Epithelial cell of esophagus (primary cell): ENCODE measurements at regions not wholly inside any gene's neighbourhood (a gene's known extent, or its start where the extent isn't known, plus 50 kb on each side); places are given as distances from the start of the nearest gene placed in this dataset.

ENCODE experiments used
- DNase-seq: peaks from one replicate; pipeline ENCODE4 v3.0.0; 2010; ENCODE audit warnings: low read depth
- H3K4me3 ChIP-seq: 2 replicates; pipeline ENCODE4 v1.5.1; 2011; ENCODE audit warnings: mild to moderate bottlenecking, low read length, control low read depth
- TF ChIP-seq, protein P1 (sequence below): IDR thresholded peaks from 2 replicates; pipeline ENCODE4 v1.5.1; 2011; ENCODE audit warnings: low read depth, mild to moderate bottlenecking, low read length, control low read depth, inconsistent platforms; ENCODE audit not compliant: insufficient read depth; ENCODE audit errors: missing control alignments

- no peak for DNase-seq
- TF ChIP-seq, protein P1, sequence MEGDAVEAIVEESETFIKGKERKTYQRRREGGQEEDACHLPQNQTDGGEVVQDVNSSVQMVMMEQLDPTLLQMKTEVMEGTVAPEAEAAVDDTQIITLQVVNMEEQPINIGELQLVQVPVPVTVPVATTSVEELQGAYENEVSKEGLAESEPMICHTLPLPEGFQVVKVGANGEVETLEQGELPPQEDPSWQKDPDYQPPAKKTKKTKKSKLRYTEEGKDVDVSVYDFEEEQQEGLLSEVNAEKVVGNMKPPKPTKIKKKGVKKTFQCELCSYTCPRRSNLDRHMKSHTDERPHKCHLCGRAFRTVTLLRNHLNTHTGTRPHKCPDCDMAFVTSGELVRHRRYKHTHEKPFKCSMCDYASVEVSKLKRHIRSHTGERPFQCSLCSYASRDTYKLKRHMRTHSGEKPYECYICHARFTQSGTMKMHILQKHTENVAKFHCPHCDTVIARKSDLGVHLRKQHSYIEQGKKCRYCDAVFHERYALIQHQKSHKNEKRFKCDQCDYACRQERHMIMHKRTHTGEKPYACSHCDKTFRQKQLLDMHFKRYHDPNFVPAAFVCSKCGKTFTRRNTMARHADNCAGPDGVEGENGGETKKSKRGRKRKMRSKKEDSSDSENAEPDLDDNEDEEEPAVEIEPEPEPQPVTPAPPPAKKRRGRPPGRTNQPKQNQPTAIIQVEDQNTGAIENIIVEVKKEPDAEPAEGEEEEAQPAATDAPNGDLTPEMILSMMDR = no peak
- no peak overlapping the region for H3K4me3 ChIP-seq
These were observed 1023.4 kb upstream of the NR2F2 start for GRCh38 chr15:95307115-95307514.

- TF ChIP-seq, protein P1 = no peak
- DNase-seq = no peak
- no peak overlapping the region for H3K4me3 ChIP-seq
These were observed 1011.3 kb upstream of the NR2F2 start for GRCh38 chr15:95319242-95319641.

GRCh38 chr15:95323796-95324195 is 1006.7 kb upstream of the NR2F2 start:
- DNase-seq = peak; percentile 26
- H3K4me3 ChIP-seq = no peak overlapping the region
- TF ChIP-seq, protein P1 = no peak

DNA sequence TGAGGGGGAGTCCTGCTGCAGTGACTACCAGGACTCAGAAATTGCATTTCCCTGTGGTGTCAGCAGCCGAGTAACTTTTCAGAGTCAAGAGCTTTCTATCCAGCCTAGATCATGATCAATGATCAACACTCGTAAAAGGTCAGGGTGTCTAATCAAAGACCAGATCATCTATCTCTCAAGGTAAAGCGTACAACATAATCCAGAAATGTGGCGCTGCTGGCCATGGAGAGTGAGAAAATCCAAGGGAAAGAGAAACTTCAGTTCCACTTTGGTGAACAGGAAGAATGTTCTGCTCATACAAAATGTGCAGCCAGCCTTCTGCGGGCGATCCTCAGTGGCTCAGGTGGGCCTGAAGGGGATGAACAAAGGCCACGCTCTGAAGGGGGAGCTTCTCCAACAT is 1005.8 kb upstream of the NR2F2 start:
- no peak for DNase-seq
- TF ChIP-seq, protein P1 = no peak
- H3K4me3 ChIP-seq = no peak overlapping the region

DNA sequence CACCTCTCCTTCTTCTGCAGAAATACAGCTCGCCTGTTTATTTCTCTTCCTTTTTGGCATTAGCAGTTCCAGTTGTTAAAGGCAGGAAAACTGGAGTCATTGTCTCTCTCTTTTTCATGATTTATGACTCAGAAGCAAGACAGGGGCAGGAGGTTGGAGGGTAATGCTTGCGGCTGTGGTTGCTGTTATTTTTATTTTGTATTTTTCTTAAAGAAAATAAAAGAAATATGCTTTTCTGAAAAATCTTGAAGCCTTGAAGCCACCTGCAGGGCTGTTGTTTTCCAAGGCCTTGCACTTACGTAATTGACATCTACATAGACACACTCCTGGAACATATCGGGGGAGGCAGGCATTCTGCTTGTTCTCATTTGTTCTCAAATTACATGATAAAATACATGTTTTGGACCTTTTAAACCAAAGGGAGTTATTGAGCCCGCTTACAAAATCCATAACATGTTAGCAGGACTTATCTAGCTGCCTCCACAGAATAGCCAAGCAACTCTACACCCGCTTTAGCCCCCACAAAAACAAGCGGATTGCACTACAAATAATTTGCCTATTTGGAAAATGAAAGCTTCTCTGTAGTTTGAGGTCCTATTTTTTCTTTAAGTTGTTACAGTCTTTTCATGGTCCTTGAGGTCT is 1004.6 kb upstream of the NR2F2 start:
- DNase-seq = no peak
- TF ChIP-seq, protein P1 = no peak
- H3K4me3 ChIP-seq = no peak overlapping the region

- peak; percentile 15 for DNase-seq
- peak overlapping the region; percentile 19 for H3K4me3 ChIP-seq
- TF ChIP-seq, protein P1 = no peak
These were observed 1003.9 kb upstream of the NR2F2 start for GRCh38 chr15:95326431-95327182.
